GM19035 (cell line): ENCODE measurements at regions not wholly inside any gene's neighbourhood (a gene's known extent, or its start where the extent isn't known, plus 50 kb on each side); places are given as distances from the start of the nearest gene placed in this dataset.
"Not testable (repeated sequence)": the region's sequence is repeated elsewhere in the genome, so short reads cannot be mapped to it uniquely, and the experiment has no call there.

Experiments used
- ATAC-seq: cut with Tn5 transposase; IDR thresholded peaks from one replicate; pipeline ENCODE4 v1.9.1; 2021; ENCODE audit not compliant: unreplicated experiment

DNA sequence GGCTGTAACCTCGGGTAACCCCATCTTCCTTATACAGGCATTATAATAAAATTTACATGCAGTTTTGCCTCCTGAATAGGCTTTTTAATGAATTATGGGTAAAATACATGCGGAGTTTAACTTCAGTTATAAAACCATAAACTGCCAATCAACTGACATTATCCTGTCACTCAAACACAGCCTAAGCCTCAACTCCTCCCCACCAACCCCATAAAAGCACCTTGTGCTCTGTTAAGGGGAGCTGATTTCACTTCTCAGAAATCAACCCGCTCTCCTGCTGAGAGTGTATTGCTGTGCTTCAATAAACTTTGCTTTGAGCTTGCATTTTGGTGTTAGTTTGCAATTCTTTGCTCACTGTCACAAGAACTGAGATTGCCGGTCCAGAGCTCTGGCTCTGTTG lies 1812.2 kb downstream of the BRINP3 start:
- no peak for ATAC-seq

DNA sequence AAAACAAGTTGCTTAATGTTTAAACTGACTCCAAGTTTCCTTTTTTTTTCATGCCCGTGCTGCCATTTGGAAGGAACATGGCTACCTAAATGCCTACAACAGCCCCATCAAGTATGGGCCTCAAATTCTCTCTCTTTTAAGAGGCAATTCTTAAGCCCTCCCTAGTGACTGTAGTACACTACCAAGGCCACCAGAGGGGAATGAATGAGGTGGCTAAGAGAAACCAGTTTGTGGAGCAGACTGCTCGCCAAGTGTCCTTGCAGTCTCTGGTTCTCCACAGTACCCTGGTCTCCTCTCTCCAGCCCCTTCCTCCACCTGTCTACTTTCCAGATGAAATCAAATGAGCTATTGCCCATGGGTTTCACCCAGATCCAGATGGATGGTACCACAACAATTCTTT lies 1809.6 kb downstream of the BRINP3 start:
- ATAC-seq = no peak

- no peak for ATAC-seq
Measured at GRCh38 chr1:188669728-188670382, 1807.8 kb downstream of the BRINP3 start.

GRCh38 chr1:188670837-188671236 lies 1806.8 kb downstream of the BRINP3 start:
- ATAC-seq = no peak

- no peak for ATAC-seq
Measured at GRCh38 chr1:188672153-188672552, 1805.5 kb downstream of the BRINP3 start.

- ATAC-seq = no peak
Measured at GRCh38 chr1:188689542-188689941, 1788.1 kb downstream of the BRINP3 start.

DNA sequence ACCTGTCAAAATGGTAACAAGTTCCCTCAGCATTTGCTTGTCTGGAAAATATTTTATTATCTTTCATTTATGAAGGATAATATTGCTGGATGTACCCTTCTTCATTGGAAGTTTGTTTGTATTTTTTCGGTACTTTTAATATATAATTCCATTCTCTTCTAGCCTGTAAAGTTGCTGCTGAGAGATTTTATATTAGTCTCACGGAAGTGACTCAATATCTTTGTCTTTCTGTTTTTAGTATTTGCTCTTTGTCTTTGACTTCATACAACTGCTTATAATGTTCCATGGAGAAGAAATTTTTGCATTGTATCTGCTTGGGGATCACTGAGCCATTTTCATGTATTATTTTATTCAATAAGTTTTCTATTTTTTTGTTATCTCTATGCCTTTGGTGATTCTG lies 1777.5 kb downstream of the BRINP3 start:
- ATAC-seq = no peak

DNA sequence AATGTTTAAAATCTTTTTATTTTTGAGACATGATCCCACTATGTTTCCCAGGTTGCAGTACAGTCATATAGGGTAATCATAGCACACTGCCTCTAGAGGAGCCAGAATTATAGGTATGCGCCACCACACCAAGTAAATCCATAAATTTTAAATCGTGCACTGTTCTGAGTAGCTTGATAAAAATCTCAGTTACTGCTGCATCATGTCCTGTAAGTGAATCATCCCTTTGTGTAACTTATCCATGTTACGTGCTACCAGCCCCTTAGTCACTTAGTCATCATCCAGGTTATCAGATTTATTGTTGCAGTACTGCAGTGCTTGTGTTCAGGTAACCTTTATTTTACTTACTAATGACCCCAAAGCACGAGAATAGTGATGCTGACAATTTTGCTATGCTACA lies 1770.9 kb downstream of the BRINP3 start:
- no peak for ATAC-seq

DNA sequence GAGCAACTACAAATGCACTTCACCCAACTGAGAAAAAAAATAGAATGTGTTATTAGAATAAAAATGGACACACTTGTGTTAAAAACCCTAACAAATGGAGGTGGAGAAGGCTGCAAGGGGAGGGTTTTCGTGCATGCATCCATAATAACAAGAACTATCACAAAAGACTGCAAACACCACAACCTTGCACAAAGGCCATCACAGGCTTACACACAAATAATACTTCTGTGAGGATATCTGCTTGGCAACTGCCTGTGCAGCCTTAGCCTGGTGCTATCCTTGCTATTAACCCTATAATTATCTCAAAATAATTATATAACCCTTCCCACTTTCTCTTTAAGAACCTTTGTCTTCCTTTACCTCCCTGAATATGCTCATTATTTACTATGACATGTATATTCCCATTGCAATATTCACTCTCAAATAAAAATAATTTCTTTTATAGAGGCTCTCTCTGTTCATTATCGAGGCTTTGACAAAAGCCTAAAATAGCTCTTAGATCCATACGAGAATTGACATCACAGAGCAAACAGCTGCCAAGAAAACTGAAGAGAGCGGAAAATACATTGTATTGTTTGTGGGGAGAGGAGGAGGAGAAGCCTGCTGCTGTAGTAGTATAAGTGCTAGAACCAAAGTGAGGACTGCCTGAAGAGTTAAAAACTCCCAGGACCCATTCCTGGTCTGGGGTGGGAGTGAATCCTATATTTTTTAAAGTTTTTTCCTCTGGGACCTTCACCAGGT lies 1768.7 kb downstream of the BRINP3 start:
- no peak for ATAC-seq

GRCh38 chr1:188715566-188715965 lies 1762.1 kb downstream of the BRINP3 start:
- ATAC-seq = no peak

DNA sequence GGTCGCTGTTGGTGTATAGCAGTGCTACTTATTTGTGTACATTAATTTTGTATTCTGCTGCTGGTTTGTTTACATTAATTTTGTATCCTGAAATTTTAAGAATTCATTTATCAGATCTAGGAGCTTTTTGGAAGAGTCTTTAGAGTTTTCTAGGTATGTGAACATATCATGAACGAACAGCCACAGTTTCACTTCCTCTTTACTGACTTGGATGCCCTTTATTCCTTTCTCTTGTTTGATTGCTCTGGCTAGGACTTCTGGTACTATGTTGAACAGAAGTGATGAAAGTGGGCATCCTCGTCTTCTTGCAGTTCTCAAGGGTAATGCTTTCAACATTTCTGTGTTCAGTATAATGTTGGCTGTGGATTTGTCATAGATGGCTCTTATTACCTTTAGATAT lies 1757.9 kb downstream of the BRINP3 start:
- ATAC-seq = no peak

DNA sequence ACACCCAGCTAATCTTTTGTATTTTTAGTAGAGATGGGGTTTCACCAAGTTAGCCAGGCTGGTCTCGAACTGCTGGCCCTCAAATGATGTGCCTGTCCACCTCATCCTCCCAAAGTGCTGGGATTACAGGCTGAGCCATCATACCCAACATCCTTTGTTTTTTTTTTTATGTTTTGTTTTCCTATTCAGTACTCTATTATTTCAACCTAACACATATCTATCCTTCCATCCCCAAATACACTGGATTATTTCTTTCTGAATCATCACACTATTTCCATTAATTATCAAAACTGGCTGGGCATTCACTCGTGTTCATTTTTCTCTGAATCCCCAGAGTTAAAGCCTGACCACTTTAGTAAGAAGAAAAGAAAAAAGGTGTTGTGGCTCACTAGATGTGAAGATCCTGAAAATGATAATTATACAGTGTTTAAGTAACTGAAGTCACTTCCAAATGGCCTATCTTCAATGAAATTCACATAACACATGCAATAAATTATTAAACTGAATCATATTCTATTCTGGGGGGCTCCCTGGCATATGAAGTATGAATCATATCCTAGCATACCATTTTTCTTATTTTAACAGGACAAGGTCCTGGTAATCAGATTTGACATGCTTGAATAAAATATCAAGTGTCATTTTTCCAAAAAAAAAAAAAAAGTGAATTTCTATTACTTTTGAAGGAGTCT lies 1754.2 kb downstream of the BRINP3 start:
- no peak for ATAC-seq

GRCh38 chr1:188729039-188729438 lies 1748.6 kb downstream of the BRINP3 start:
- no peak for ATAC-seq

DNA sequence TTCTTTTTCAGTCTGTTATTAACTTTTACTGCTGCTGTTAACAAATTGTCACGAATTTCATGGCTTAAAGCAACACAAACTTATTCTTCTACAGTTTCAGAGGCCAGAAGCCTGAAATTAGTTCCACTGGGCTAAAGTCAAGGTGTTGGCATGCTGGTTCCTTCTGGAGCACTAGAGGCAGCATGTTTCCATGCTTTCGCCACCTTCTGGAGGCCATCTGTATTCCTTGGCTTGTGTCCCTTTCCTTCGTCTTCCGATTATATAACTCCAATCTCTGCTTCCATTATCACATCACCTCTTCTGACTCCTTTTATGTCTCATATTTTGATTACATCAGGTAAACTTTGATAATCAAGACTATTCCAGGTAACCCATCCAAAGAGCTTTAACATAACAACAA lies 1742.1 kb downstream of the BRINP3 start:
- ATAC-seq = no peak

- not testable (repeated sequence) for ATAC-seq
Measured at GRCh38 chr1:188749275-188749674, 1728.4 kb downstream of the BRINP3 start.

- ATAC-seq = not testable (repeated sequence)
Measured at GRCh38 chr1:188752027-188752426, 1725.6 kb downstream of the BRINP3 start.

DNA sequence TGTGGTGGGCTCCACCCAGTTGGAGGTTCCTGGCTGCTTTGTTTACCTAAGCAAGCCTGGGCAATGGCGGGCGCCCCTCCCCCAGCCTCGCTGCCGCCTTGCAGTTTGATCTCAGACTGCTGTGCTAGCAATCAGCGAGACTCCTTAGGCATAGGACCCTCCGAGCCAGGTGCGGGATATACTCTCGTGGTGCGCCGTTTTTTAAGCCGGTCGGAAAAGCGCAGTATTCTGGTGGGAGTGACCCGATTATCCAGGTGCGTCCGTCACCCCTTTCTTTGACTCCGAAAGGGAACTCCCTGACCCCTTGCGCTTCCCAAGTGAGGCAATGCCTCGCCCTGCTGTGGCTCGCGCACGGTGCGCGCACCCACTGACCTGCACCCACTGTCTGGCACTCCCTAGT lies 1719.9 kb downstream of the BRINP3 start:
- ATAC-seq = not testable (repeated sequence)

DNA sequence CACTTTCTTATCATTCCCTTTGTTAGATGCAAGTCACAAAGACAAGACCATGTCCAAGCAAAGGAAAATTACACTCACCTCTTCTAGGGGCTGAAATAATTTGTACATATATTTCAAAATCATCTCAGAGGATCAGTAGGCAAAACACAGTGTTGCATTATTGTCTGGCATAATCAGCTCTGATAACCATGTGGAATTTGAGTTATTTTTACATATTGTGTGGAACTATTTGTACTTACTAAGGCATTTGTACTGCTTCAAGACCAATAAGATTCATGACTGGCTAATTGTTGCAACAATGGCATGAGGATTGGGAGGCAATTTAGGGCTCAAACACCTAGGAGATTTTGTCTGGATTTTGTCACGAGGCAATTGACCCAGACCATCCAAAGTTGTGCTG lies 1716.4 kb downstream of the BRINP3 start:
- no peak for ATAC-seq

GRCh38 chr1:188762166-188762743 lies 1715.4 kb downstream of the BRINP3 start:
- no peak for ATAC-seq

DNA sequence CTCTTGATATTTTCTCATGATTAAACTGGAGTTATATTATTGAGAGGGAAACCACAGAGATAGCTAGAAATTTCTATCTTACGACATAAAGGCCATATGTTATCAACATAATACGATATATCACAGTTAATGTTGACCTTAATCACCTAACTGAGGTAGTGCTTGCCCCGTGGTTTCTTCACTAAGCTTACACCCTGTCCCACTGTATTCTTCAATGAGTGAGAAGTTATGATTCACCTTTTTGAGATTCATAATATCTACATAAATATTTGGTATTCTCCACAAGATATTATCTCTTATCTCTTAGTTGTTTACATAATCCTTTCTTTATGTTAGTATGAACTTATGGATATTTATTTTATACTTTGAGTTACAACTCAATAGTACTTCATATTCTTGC lies 1714.1 kb downstream of the BRINP3 start:
- no peak for ATAC-seq

DNA sequence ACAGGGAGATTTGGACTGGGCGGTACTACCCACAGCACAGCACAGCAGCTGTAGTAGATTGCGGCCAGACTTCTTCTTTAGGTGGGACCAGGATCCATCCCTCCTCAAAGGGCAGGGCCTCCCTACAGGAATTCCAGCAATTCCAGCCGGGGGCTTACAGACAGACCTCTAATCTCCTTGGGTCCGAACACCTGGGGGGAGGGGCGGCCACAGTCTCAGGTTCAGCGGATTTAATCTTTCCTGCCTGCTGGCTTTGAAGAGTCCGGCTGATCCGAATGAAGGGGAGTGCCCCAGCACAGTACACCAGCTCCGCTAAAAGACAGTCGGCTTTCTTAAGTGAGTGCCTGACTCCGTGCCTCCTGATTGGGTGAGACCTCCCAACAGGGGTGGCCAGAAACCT lies 1708.5 kb downstream of the BRINP3 start:
- ATAC-seq = no peak

GRCh38 chr1:188769936-188770335 lies 1707.7 kb downstream of the BRINP3 start:
- no peak for ATAC-seq
